HL-60 (cell line): ENCODE measurements at regions not wholly inside any gene's neighbourhood (a gene's known extent, or its start where the extent isn't known, plus 50 kb on each side); places are given as distances from the start of the nearest gene placed in this dataset.

Experiments used
- GABPA ChIP-seq: IDR thresholded peaks from 2 replicates; pipeline ENCODE4 v1.6.1; 2012; ENCODE audit warnings: low read depth
- POLR2AphosphoS5 ChIP-seq: IDR thresholded peaks from 2 replicates; pipeline ENCODE4 v1.6.1; 2012; ENCODE audit warnings: low read depth
- TF ChIP-seq, protein P1 (sequence below): IDR thresholded peaks from 2 replicates; pipeline ENCODE4 v1.6.1; 2012; ENCODE audit warnings: low read depth; ENCODE audit not compliant: insufficient replicate concordance
- TF ChIP-seq, protein P2 (sequence below): IDR thresholded peaks from one replicate; pipeline ENCODE4 v1.5.1; 2011; ENCODE audit warnings: low read length, control low read depth, inconsistent platforms; ENCODE audit not compliant: insufficient read depth

DNA sequence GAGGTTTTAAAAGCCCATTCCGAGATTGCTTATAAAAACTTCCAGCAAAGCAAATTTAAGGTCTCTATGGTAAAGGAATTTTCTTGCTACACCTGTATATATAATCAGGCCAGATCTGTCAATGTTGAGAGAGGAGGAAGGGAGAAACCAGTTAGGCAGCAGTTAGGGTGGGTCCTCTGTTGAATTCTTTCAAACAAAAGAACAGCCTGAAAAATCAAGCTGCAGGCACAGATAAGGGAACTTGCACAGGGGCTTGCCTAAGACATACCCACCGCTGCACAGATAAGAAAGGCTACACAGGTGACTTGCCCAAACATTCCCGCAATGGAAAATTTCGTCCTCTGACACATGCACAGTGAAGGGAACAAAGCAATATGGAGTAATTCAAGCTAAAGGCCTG is 59.8 kb upstream of the IMMP2L start:
- TF ChIP-seq, protein P1, sequence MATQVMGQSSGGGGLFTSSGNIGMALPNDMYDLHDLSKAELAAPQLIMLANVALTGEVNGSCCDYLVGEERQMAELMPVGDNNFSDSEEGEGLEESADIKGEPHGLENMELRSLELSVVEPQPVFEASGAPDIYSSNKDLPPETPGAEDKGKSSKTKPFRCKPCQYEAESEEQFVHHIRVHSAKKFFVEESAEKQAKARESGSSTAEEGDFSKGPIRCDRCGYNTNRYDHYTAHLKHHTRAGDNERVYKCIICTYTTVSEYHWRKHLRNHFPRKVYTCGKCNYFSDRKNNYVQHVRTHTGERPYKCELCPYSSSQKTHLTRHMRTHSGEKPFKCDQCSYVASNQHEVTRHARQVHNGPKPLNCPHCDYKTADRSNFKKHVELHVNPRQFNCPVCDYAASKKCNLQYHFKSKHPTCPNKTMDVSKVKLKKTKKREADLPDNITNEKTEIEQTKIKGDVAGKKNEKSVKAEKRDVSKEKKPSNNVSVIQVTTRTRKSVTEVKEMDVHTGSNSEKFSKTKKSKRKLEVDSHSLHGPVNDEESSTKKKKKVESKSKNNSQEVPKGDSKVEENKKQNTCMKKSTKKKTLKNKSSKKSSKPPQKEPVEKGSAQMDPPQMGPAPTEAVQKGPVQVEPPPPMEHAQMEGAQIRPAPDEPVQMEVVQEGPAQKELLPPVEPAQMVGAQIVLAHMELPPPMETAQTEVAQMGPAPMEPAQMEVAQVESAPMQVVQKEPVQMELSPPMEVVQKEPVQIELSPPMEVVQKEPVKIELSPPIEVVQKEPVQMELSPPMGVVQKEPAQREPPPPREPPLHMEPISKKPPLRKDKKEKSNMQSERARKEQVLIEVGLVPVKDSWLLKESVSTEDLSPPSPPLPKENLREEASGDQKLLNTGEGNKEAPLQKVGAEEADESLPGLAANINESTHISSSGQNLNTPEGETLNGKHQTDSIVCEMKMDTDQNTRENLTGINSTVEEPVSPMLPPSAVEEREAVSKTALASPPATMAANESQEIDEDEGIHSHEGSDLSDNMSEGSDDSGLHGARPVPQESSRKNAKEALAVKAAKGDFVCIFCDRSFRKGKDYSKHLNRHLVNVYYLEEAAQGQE = no peak
- TF ChIP-seq POLR2AphosphoS5 (no peak), GABPA (no peak)
- TF ChIP-seq, protein P2, sequence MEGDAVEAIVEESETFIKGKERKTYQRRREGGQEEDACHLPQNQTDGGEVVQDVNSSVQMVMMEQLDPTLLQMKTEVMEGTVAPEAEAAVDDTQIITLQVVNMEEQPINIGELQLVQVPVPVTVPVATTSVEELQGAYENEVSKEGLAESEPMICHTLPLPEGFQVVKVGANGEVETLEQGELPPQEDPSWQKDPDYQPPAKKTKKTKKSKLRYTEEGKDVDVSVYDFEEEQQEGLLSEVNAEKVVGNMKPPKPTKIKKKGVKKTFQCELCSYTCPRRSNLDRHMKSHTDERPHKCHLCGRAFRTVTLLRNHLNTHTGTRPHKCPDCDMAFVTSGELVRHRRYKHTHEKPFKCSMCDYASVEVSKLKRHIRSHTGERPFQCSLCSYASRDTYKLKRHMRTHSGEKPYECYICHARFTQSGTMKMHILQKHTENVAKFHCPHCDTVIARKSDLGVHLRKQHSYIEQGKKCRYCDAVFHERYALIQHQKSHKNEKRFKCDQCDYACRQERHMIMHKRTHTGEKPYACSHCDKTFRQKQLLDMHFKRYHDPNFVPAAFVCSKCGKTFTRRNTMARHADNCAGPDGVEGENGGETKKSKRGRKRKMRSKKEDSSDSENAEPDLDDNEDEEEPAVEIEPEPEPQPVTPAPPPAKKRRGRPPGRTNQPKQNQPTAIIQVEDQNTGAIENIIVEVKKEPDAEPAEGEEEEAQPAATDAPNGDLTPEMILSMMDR = no peak
